ENCODE measurements at regions not wholly inside any gene's neighbourhood (a gene's known extent, or its start where the extent isn't known, plus 50 kb on each side); places are given as distances from the start of the nearest gene placed in this dataset.
A peak's percentile ranks its signal among the peaks of the same experiment; 100 is the strongest.

DNA sequence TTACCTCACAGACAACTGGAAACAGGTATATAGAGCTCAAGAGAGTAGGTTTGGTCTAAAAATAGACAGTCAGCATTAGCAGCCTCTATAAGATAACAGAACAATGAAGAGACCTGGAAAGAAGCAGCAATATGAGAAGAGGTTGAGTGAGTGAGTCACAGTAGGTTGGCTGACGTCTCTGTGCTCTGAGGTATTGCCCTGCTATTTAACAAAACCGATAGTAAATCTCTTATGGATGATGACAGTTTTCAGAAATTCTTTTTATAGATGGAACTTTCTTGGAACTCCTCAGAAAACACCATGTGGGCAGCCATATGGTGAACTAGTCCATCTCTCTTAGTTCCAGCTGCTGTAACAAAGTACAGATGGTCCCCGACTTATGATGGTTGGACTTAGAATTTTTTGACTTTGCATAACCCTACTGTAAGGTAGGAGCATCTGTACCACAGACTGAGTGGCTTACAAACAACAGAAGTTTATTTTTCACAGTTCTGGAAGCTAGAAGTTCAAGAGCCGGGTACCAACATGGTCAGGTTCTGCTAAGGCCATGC is 123.5 kb downstream of the MBD2 start:
- no peak for DNase-seq

DNA sequence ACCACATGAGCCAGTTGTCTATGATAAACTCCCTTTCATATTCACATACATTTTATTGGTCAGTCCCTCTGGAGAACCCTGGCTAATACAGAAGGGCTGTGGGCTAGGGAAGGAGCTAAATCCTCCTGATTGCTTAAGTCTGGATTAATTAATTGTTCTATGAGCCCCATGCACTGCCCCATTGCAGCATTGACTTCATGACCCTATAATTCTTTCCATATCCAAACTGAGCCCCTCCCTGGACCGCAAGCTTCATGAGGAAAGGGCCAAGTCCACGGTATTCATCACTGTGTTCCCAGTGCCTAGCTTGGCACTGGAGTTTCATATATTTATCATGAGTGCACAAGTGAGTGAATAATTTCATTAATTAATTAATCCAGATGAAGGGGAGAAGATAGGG is 124.0 kb downstream of the MBD2 start:
- DNase-seq: no peak

DNA sequence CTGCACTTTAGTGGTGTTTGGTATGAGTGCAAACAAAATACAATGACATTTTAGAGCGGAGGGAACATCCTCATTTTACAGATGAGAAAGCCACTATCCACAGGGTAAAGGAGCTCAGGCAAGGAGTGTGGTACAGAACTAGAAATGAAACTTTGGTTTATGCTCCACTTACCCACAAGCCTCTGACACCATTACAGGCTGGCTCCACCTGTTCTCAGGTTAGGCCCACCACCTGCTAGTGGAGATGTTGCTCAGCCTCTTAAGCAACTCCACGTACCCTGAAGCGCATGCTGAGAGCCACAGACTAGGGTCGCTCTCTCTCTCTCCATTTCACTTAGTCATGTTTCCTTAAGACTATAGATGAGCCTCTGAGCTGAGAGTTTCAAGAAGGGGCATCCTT is 130.0 kb downstream of the MBD2 start:
- DNase-seq: no peak

DNA sequence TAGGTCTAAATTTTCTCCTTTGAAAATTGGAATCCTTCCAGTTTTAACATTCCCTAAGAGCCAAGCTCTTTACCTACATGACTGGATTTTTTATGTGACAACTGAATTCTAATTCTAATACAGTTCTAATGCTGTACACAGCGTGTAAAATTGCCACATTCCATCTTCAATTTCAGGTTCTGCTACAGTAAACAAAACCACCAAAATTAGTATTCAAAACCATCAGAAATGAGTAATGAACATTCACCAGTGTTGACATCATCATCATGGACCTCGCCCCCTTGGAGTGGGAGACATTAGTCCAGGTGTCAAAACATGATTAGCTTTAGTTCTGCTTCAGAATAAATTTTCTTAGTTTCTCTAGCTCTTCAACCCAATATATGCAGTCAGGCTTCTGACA is 133.6 kb downstream of the MBD2 start:
- no peak for DNase-seq

DNA sequence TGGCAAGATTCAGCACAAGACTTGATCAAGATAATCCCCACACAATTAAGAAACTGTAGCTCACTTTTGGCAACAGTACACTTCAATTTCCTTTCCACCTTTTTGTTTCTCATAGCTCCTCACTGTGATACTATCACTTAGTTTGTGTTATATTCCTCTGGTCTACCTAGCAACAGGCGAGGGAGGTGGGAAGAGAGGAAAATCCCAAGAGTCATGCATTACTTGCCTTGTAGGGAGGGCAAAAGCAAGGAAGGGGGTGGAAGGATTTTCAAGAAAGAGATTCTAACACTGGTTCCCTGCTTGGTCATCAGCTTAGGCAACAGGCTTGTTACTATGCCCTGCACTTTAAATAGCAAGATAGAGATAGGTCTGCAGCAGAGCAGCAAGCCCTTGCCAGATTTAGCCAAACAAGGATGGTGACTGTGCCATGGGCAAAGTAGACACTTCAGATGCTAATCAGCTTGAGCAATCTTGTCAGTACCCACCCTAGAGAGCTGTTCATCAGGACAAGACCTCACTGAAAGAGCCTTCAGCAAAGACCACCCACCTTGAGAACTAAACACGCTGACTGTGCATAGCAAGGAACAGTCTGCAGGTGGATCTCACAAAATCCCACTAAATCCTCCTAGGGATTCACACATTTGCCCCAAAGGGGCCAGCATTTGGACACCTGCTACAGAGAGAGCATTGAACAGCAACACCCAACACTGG is 134.6 kb downstream of the MBD2 start:
- DNase-seq: peak in 1 of 5 experiments; percentile 37

DNA sequence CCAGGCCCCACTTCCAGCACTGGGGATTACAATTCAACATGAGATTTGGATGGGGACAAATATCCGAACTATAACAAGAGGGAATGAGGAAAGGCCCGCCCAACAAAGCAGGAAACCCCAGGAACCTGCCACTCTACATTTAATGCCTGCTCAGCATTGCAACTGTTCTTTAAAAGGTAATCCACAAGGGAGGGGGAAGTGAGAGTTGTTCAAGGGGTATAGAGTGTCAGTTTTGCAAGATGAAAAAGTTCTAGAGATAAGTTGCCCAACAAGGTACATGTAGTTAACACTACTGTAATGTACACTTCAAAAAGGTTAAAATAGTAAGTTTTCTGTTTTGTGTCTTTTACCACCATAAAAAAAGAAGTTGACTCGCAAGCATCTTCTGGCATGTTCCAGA is 137.6 kb downstream of the MBD2 start:
- peak in 1 of 5 experiments; percentile 61 for DNase-seq

DNA sequence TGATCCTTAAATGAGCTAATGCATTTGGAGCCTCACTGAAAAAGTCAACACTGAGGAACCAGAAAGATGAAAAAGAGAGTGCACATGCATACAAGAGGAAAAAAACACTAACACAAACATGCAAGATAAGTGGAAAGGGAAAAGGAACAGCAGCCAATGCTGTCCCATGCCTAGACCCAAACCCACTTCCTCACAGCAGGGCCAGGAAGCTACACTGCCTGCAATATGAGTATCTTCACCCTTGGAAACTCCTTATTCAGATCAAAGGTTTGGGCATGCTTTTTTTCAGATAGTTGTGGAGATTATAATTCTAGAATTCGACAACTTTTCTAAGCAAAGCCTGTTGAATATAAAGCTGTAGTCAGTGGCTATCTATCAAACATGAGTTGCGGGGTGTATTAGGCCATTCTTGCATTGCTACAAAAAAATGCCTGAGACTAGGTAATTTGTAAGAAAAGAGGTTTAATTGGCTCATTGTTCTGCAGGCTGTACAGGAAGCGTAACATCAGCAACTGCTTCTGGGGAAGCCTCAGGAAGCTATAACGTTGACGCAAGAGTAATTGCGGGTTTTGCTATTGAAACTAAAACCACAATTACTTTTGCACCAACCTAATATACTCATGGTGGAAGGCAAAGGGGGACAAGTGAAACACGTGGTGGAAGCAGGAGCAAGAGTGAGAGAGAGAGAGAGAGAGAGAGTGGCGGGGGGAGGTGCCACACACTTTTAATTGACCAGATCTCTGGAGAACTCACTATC is 138.2 kb downstream of the MBD2 start:
- peak in 2 of 5 experiments; percentile 14 to 96 for DNase-seq

DNA sequence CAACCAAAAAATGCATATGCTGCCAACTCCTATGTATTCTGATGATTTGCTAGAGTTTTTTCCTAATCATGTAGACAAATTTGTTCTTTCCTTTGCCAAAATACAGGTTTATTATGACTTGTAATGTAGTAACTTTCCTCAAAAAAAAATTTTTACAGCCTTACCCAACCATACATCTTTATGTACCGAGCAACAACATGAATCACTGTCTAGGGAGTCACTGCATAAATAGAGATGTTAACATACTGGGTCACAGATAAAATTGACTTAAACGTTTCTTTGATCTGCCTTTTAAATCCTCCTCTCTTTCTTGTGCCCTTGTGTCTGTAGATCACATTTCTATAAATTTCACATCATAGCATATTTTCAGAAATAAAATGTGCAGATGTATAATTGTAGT is 143.6 kb downstream of the MBD2 start:
- no peak for DNase-seq

DNA sequence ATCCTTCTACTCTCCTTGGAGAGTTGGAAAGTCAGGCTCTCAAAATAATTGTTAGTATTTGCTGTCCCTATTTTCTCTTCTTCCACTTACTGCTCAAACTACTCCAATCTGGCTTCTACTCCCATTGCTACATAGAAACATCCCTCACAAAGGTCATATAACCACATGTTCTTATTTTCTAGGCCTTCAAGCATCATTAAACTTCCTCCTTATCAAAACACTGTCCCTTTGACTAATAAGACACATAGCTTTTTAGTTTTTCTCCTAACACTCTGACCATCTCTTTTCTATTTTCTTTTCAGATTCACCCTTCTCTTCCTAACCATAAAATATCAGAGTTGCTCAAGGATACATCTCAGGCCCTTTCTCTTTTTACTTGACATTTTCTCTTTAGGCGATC is 148.3 kb downstream of the MBD2 start:
- no peak for DNase-seq

DNA sequence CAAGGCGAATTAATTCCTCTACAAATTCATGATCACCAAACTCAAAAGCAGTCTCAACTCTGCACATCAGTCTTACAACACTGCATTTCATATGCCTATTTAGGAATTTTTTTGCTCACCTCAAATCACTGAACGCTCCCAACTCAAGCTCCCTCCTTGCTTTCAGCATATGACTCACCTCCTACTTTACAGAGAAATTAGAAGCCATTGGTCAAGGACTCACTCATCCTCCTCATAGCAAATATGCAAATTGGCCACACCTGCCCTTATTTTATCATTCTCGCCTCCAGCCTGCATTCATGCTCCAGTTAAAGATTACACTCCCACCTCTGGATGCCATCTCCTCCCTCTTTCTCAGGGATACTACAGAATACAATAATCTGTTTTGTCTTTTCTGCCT is 148.8 kb downstream of the MBD2 start:
- no peak for DNase-seq

DNA sequence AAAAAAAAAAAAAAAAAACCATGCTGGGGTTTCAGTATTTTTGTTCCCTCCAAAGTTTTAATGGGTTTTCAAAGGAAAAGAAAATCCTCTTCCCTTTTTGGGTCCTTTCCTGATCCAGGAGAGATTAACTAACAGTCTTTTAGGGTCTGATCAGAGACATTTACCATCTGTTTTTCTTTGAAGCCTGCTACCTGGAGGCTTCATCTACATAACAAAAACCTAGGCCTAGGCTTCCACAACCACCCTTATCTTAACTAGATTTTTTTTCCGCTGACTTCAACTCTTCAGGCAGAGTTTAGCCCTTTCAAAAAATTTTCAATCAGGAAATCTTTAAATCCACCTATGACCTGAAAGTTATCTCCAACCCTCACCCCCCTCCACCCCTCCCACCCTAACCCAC is 154.7 kb downstream of the MBD2 start:
- no peak for DNase-seq

DNA sequence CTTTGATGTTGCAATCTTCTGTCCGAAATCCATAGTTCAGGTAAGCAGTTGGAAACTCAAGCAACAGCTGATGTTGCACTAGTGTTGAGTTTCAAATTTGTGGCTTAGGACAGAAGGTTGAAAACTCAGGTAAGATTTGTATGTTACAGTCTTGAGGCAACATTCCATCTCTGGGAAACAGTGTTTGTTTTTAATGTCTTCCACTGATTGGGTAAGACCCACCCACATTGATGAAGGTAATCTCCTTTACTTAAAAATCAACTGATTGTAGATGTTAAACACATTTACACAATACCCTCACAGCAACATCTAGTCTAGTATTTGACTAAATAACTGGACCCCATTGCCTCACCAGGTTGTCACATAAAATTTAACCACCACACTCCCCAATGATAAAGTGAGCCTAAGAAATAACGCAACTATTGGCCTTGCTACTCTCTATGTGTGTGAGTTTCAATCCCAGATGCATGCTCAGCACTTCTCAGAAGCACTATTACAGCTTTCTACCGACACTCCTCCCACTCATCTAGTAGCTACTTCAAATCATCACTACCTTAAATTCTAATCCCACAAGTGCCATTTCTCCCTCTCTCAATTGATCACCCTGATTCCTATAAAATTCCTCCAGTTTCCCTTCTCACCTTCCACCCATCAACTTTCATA is 164.0 kb downstream of the MBD2 start:
- DNase-seq: no peak

DNA sequence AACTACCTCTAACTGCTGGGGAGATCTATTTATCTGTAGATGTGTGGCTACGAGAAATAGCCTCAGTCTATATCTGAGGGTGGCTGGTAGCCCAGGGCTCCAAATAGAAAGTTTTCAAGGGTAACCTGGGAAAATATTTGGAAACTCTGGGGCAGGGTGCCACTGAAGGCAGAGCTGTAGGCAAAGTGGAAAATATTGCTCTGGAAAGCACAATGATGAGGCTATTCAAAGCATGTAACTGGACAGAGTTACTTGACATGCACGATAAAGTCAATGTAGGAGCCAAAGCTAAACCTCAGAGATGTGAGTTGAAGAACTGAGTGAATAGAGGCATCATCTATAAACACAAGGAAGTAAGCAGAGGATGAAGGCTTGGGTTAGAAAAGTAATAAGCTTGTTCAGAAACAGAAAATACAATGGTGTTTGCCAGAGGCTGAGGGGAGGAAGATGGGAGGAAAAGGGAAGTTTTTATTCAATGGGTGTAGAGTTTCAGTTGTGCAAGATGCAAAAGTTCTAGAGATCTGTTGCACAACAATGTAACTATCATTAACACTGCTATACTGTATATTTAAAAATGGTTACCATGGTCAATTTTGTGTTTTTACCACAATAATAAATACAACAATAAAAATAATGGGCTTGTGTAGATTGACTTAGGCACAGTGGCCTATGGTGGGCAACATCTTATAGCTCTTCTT is 171.6 kb downstream of the MBD2 start:
- DNase-seq: no peak

DNA sequence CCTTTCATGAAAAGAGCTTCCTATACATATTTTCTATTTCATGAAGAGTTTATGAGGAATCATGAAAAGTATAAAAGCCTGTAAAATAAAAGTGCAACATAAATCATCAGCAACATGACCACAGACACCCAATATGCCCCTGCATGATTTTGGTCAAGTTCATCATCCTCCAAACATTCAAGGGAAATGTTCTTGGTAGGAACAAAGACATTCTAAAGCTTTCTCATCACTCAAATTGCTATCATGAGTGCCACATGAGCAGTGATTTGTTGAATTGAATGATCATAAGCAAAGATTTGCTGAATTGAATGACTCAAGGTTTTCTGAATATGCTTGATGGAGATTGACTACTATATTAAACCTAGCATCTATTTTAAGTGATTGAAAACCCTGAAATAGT is 172.2 kb downstream of the MBD2 start:
- DNase-seq: no peak

DNA sequence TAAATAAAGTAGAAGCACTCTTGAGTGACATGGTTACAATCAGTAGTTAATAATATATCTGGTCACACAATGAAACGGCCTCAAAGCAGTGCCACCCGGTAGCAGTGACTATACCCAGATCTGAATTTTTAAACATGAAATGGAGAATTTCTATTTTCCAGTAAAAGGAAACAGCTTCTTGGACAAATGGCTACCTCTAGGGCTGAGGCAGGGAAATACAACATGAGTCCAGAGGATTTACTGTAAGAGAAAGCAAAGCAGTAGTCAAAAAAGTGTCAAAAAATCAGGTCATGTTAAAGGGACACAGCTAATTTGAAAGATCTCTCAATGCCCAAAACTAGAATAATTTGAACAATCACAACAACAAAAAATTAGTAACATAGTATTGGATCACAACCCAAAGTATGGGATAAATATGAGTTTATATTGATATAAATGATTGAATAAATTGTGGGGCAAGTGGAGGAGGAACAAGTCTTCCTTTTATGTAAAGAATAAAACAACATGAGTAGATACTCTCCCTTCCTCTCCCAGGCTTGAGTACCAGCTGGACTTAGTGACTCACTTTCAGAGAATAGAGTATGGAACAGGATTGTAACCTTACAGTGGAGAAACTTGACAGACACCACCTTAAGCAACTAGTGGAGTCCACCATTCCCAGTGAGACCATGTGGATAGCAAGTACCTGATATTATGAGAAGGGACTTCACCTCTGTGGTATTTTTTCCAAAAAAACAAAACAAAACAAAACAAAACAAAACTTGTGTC is 180.8 kb downstream of the MBD2 start:
- no peak for DNase-seq

DNA sequence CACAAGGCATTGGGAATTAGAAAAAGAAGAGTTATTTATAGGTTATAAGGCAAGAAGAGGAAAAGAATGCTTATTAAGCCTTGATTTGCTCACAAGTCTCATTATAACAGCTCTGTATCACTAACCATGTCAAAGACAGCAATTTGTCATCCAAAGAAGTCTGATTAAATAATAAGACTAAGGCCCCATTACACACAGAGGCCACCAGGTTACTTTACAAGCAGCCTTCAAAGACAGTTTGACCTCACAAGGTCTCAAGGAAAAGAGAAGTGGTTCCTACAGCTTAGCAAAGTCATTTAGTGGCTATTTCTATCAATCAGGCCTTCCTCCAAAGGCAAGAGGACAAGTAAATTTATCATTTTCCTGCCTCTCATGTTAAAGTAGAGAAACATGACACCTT is 188.5 kb downstream of the MBD2 start:
- DNase-seq: no peak

DNA sequence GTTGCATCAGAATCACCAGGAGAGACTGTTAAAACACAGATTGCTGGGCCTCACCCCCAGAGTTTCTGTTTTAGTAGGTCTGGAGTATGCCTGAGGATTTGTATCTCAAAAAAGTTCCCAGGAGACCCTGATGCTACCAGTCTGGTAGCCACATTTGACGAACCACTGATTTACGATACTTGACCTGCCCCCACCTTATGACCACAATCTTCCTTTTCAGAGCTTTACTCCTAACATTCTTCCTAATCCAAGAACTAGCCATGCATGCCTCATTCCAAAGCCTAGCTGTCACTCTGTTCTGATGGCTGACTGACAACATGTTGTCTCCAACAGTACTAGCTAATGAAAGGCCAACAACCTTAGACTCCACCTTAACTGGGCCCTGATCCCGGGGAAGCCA is 191.4 kb downstream of the MBD2 start:
- no peak for DNase-seq

DNA sequence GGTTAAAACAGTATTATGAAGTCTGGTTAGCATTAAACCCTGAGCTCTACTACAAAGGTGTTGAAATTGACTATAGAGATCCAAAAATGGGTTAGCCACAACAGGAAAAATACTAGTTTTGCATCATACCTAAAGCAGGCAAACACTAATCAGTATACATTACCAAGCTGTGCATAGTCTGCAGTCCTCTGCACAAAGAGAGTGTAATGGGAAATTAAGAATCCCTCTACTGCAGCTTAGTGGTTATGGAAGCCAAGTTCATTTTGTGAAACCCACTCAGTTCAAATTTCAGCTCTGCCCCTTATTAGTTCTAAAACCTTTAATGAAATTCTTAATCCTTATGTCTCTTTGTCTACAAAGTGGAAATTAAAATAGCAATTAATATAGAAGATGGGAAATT is 192.1 kb downstream of the MBD2 start:
- no peak for DNase-seq

DNA sequence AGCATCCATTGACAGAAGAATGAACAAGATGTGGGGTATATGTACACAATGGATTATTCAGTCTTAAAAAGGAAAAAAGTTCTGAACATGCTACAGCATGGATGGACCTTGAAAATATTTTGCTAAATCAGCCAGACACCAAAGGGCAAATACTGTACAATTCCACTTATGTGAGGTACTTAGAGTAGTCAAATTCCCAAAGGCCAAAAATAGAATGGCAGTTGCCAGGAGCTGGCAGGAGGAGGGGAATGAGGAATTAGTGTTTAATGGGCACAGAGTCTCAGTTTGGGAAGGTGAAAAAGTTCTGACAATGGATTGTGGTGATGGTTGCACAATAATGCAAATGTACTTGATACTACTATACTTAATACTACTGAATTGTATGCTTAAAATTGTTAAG is 193.2 kb downstream of the MBD2 start:
- no peak for DNase-seq

DNA sequence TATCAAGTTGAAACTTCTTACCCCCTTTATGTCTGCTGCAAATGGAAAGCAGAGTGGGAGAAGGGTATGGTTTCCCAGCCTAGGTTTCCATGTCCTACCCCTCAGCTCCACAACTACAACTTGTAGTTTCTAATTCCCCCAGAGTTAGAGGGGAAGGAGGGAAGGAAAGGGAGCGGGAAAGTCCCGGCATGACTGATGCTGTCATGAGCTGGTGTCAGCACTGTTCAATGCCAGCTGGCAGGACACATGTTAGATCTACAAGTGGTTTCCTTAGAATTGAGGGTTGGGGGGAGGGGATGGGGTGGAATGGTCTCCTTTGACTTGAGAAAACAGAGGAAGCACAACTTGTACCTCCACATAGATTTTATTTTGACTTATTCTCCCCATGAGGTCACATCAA is 194.0 kb downstream of the MBD2 start:
- no peak for DNase-seq

DNA sequence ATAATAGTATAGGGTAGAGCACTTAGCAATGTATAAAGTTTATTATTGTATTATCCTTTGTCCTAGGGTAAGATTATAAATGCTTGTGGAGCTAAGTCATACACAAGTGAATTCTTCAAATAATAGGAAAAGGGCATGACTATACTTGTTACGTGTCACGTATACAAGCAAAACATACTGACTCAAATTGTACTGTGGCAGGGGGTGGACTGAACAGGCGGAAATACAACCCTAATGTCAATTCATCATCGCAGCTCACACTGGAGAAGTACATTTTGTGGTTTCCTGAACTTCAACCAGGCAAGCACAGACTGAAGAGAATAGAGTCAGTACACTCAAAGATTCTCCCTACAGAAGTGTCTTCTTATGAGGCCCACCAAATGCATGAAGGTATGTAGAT is 201.0 kb downstream of the MBD2 start:
- DNase-seq: peak in 1 of 5 experiments; percentile 83

DNA sequence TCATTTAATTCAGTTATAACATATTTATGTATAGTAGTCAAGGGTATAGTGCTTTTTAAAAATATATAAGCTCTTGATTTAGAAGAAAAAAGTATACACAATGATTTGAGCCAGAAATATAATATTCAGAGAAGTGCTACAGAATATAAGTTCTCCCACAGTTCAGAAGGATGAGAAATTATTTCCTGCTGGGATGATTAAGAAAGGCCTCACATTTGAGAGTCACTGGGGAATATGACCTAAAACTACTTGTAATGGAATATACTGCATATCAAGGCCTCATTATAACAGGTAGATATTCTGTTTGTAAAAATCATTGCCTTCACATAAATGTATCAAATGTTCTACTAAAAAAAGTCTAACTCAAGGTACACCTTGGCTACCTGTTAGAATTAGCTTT is 203.5 kb downstream of the MBD2 start:
- DNase-seq: no peak

Measured in T-helper 2 cell (primary cell).